Hepatocyte (in vitro differentiated cells): ENCODE measurements at regions not wholly inside any gene's neighbourhood (a gene's known extent, or its start where the extent isn't known, plus 50 kb on each side); places are given as distances from the start of the nearest gene placed in this dataset.
"Not testable (repeated sequence)": the region's sequence is repeated elsewhere in the genome, so short reads cannot be mapped to it uniquely, and the experiment has no call there.

ENCODE experiments used
- DNase-seq: peaks from one replicate; pipeline ENCODE4 v3.0.0-alpha.2; 2016; ENCODE audit warnings: low spot score
- H2AFZ ChIP-seq: fragments of 200-600 bp; sonication (generic); 2 replicates; pipeline ENCODE4 v1.6.0; 2016; ENCODE audit warnings: antibody characterized with exemption, mild to moderate bottlenecking
- H3K27ac ChIP-seq: fragments of 200-600 bp; sonication (generic); 2 replicates; pipeline ENCODE4 v1.5.1; 2016; ENCODE audit warnings: mild to moderate bottlenecking
- H3K27me3 ChIP-seq: fragments of 200-600 bp; sonication (generic); 2 replicates; pipeline ENCODE4 v1.6.1; 2016
- H3K36me3 ChIP-seq: fragments of 200-600 bp; sonication (generic); replicated peaks from 2 replicates; pipeline ENCODE4 v1.5.1; 2016; ENCODE audit warnings: low read depth; ENCODE audit not compliant: insufficient read depth
- H3K4me1 ChIP-seq: fragments of 200-600 bp; sonication (generic); 2 replicates; pipeline ENCODE4 v1.5.1; 2016; ENCODE audit warnings: mild to moderate bottlenecking, moderate library complexity; ENCODE audit not compliant: insufficient read depth
- H3K4me2 ChIP-seq: fragments of 200-600 bp; sonication (generic); 2 replicates; pipeline ENCODE4 v1.6.0; 2016
- H3K4me3 ChIP-seq: fragments of 200-600 bp; sonication (generic); 2 replicates; pipeline ENCODE4 v1.5.1; 2016; ENCODE audit warnings: mild to moderate bottlenecking
- H3K79me2 ChIP-seq: fragments of 200-600 bp; sonication (generic); 2 replicates; pipeline ENCODE4 v1.6.0; 2017; ENCODE audit warnings: mild to moderate bottlenecking
- H3K9me2 ChIP-seq: fragments of 200-600 bp; sonication (generic); replicated peaks from 2 replicates; pipeline ENCODE4 v1.6.0; 2017; ENCODE audit warnings: mild to moderate bottlenecking; ENCODE audit not compliant: insufficient read depth
- H3K9me3 ChIP-seq: fragments of 200-600 bp; sonication (generic); 2 replicates; pipeline ENCODE4 v1.5.1; 2016; ENCODE audit warnings: low read depth, mild to moderate bottlenecking
- H4K20me1 ChIP-seq: fragments of 200-600 bp; sonication (generic); 2 replicates; pipeline ENCODE4 v1.6.0; 2016; ENCODE audit warnings: mild to moderate bottlenecking; ENCODE audit not compliant: insufficient read depth, poor library complexity, severe bottlenecking
- EZH2 ChIP-seq: fragments of 200-600 bp; sonication (generic); IDR thresholded peaks from 2 replicates; pipeline ENCODE4 v1.6.1; 2016; ENCODE audit warnings: antibody characterized with exemption, mild to moderate bottlenecking, borderline replicate concordance
- EZH2phosphoT487 ChIP-seq: fragments of 200-600 bp; sonication (generic); IDR thresholded peaks from one replicate; pipeline ENCODE4 v1.6.1; 2018; ENCODE audit warnings: antibody characterized with exemption, mild to moderate bottlenecking, low read depth, moderate library complexity; ENCODE audit not compliant: unreplicated experiment, severe bottlenecking
- WGBS: methylation state at CpG from one replicate; pipeline ENCODE4 v1.1.6; 2016; ENCODE audit warnings: low lambda C conversion rate; ENCODE audit errors: missing lambda C conversion rate; 5-methylcytosine and 5-hydroxymethylcytosine counted together
- TF ChIP-seq, protein P1 (sequence below): fragments of 200-600 bp; sonication (generic); IDR thresholded peaks from 2 replicates; pipeline ENCODE4 v1.5.1; 2016; ENCODE audit warnings: antibody characterized with exemption, mild to moderate bottlenecking; ENCODE audit not compliant: poor library complexity

GRCh38 chr2:35495182-35495581 is 860.4 kb upstream of the CRIM1 start:
- TF ChIP-seq, protein P1, sequence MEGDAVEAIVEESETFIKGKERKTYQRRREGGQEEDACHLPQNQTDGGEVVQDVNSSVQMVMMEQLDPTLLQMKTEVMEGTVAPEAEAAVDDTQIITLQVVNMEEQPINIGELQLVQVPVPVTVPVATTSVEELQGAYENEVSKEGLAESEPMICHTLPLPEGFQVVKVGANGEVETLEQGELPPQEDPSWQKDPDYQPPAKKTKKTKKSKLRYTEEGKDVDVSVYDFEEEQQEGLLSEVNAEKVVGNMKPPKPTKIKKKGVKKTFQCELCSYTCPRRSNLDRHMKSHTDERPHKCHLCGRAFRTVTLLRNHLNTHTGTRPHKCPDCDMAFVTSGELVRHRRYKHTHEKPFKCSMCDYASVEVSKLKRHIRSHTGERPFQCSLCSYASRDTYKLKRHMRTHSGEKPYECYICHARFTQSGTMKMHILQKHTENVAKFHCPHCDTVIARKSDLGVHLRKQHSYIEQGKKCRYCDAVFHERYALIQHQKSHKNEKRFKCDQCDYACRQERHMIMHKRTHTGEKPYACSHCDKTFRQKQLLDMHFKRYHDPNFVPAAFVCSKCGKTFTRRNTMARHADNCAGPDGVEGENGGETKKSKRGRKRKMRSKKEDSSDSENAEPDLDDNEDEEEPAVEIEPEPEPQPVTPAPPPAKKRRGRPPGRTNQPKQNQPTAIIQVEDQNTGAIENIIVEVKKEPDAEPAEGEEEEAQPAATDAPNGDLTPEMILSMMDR: no peak
- TF ChIP-seq EZH2: no peak
- TF ChIP-seq EZH2phosphoT487: no peak
- Histone ChIP-seq H3K4me3 (no peak overlapping the region), H3K4me2 (no peak overlapping the region), H2AFZ (no peak overlapping the region), H3K9me2 (no peaks in the 10 kb centered on the region), H3K79me2 (no peaks in the 10 kb centered on the region), H3K9me3 (no peaks in the 10 kb centered on the region), H3K4me1 (no peaks in the 10 kb centered on the region), H3K36me3 (no peaks in the 10 kb centered on the region), H3K27me3 (no peaks in the 10 kb centered on the region), H4K20me1 (no peaks in the 10 kb centered on the region), H3K27ac (no peak overlapping the region)
- DNase-seq: no peak

GRCh38 chr2:35478121-35478520 is 877.5 kb upstream of the CRIM1 start:
- H3K9me2 ChIP-seq, H3K79me2 ChIP-seq, H3K4me1 ChIP-seq, H4K20me1 ChIP-seq, H3K4me2 ChIP-seq, DNase-seq, H3K9me3 ChIP-seq, H3K4me3 ChIP-seq, H3K27me3 ChIP-seq, H3K36me3 ChIP-seq, H3K27ac ChIP-seq, H2AFZ ChIP-seq: not testable (repeated sequence)
- 63% methylated on average over 2 of the region's 2 CpGs for WGBS

GRCh38 chr2:35468245-35468644 is 887.3 kb upstream of the CRIM1 start:
- Histone ChIP-seq H3K4me1 (no peaks in the 10 kb centered on the region), H3K79me2 (no peaks in the 10 kb centered on the region), H3K27ac (no peak overlapping the region), H3K4me3 (no peak overlapping the region), H3K36me3 (no peaks in the 10 kb centered on the region), H3K27me3 (no peaks in the 10 kb centered on the region), H3K9me3 (no peaks in the 10 kb centered on the region), H2AFZ (no peak overlapping the region), H4K20me1 (no peaks in the 10 kb centered on the region), H3K4me2 (no peak overlapping the region), H3K9me2 (no peaks in the 10 kb centered on the region)
- WGBS: 60% methylated on average over 3 of the region's 3 CpGs
- DNase-seq: no peak
- TF ChIP-seq EZH2 (no peak), EZH2phosphoT487 (no peak)
- TF ChIP-seq, protein P1: no peak

- Histone ChIP-seq H3K4me3 (no peak overlapping the region), H3K4me2 (no peak overlapping the region), H3K79me2 (no peaks in the 10 kb centered on the region), H2AFZ (no peak overlapping the region), H3K27ac (no peak overlapping the region), H3K36me3 (no peaks in the 10 kb centered on the region), H3K4me1 (no peaks in the 10 kb centered on the region), H3K9me3 (no peaks in the 10 kb centered on the region), H3K27me3 (no peaks in the 10 kb centered on the region), H3K9me2 (no peaks in the 10 kb centered on the region), H4K20me1 (no peaks in the 10 kb centered on the region)
- no peak for DNase-seq
- WGBS: 88% methylated on average over 6 of the region's 6 CpGs
- TF ChIP-seq EZH2 (no peak), EZH2phosphoT487 (no peak)
- TF ChIP-seq, protein P1: no peak
Observed at GRCh38 chr2:35463805-35464596, 891.6 kb upstream of the CRIM1 start.
